ENCODE measurements at regions not wholly inside any gene's neighbourhood (a gene's known extent, or its start where the extent isn't known, plus 50 kb on each side); places are given as distances from the start of the nearest gene placed in this dataset.

- TF ChIP-seq POLR2A (IDR thresholded peaks at IDR 0.05) (no peak), CTCF (IDR thresholded peaks at IDR 0.05) (no peak), POLR2AphosphoS5 (IDR thresholded peaks at IDR 0.05; ENCODE audit: insufficient read depth in 1 of 2, low read depth in 1 of 2) (no peak)
- intact Hi-C loops (cut with DNase I): no loop called here
- no peak for DNase-seq (ENCODE audit: extremely low spot score in 2 of 2)
- Histone ChIP-seq H3K9me3 (no peaks in the 10 kb centered on the region), H3K4me1 (no peaks in the 10 kb centered on the region), H3K36me3 (no peaks in the 10 kb centered on the region), H3K27ac (no peak overlapping the region), H3K4me3 (no peak overlapping the region), H3K27me3 (no peaks in the 10 kb centered on the region)
Measured at GRCh38 chr19:30318936-30319335, 53.2 kb upstream of the ZNF536 start.

GRCh38 chr19:30319411-30319810, 52.8 kb upstream of the ZNF536 start:
- TF ChIP-seq CTCF (IDR thresholded peaks at IDR 0.05) (no peak), POLR2A (IDR thresholded peaks at IDR 0.05) (no peak), POLR2AphosphoS5 (IDR thresholded peaks at IDR 0.05; ENCODE audit: insufficient read depth in 1 of 2, low read depth in 1 of 2) (no peak)
- Histone ChIP-seq H3K4me3 (no peak overlapping the region), H3K27me3 (no peaks in the 10 kb centered on the region), H3K4me1 (no peaks in the 10 kb centered on the region), H3K9me3 (no peaks in the 10 kb centered on the region), H3K36me3 (no peaks in the 10 kb centered on the region), H3K27ac (no peak overlapping the region)
- intact Hi-C loops (cut with DNase I): no loop called here
- no peak for DNase-seq (ENCODE audit: extremely low spot score in 2 of 2)

GRCh38 chr19:30319876-30320275, 52.3 kb upstream of the ZNF536 start:
- TF ChIP-seq POLR2A (IDR thresholded peaks at IDR 0.05) (no peak), POLR2AphosphoS5 (IDR thresholded peaks at IDR 0.05; ENCODE audit: insufficient read depth in 1 of 2, low read depth in 1 of 2) (no peak), CTCF (IDR thresholded peaks at IDR 0.05) (no peak)
- DNase-seq (ENCODE audit: extremely low spot score in 2 of 2): no peak
- Histone ChIP-seq H3K36me3 (no peaks in the 10 kb centered on the region), H3K27ac (no peak overlapping the region), H3K9me3 (no peaks in the 10 kb centered on the region), H3K4me1 (no peaks in the 10 kb centered on the region), H3K27me3 (no peaks in the 10 kb centered on the region), H3K4me3 (no peak overlapping the region)
- intact Hi-C loops (cut with DNase I): no loop called here

- H3K4me3 ChIP-seq: no peak overlapping the region
- H3K9me3 ChIP-seq: no peaks in the 10 kb centered on the region
- DNase-seq (ENCODE audit: extremely low spot score in 2 of 2): no peak
- H3K27me3 ChIP-seq: no peaks in the 10 kb centered on the region
- no peak overlapping the region for H3K27ac ChIP-seq
- H3K4me1 ChIP-seq: peaks cover 5% of the 10 kb centered on the region
- intact Hi-C loops (cut with DNase I): no loop called here
- H3K36me3 ChIP-seq: no peaks in the 10 kb centered on the region
- TF ChIP-seq POLR2A (IDR thresholded peaks at IDR 0.05) (no peak), POLR2AphosphoS5 (IDR thresholded peaks at IDR 0.05; ENCODE audit: insufficient read depth in 1 of 2, low read depth in 1 of 2) (no peak)
Measured at GRCh38 chr19:30320466-30320865, 51.7 kb upstream of the ZNF536 start.

- H3K4me3 ChIP-seq: no peak overlapping the region
- no peak for TF ChIP-seq POLR2AphosphoS5 (IDR thresholded peaks at IDR 0.05; ENCODE audit: insufficient read depth in 1 of 2, low read depth in 1 of 2)
- no peak for TF ChIP-seq CTCF (IDR thresholded peaks at IDR 0.05)
- TF ChIP-seq POLR2A (IDR thresholded peaks at IDR 0.05): no peak
- H3K27ac ChIP-seq: no peak overlapping the region
- H3K4me1 ChIP-seq: peaks cover 8% of the 10 kb centered on the region
- H3K9me3 ChIP-seq: no peaks in the 10 kb centered on the region
- H3K27me3 ChIP-seq: no peaks in the 10 kb centered on the region
- H3K36me3 ChIP-seq: no peaks in the 10 kb centered on the region
- intact Hi-C loops (cut with DNase I): no loop called here
- DNase-seq (ENCODE audit: extremely low spot score in 2 of 2): no peak
Measured at GRCh38 chr19:30320916-30321315, 51.3 kb upstream of the ZNF536 start.
